Prostate gland (tissue), 2 donors: ENCODE measurements at regions not wholly inside any gene's neighbourhood (a gene's known extent, or its start where the extent isn't known, plus 50 kb on each side); places are given as distances from the start of the nearest gene placed in this dataset.

Experiments used
- DNase-seq: peaks from one replicate; pipeline ENCODE4 v3.0.0-alpha.2; 2019; ENCODE audit warnings: low spot score
- H3K27ac ChIP-seq, 2 donors: fragments of 200-600 bp; sonication (generic); 2 replicates each; pipeline ENCODE4 v1.5.1; 2017 to 2019
- H3K27me3 ChIP-seq: fragments of 200-600 bp; sonication (generic); replicated peaks from 2 replicates; pipeline ENCODE4 v1.5.1; 2019; ENCODE audit not compliant: insufficient read depth
- H3K36me3 ChIP-seq, 2 donors: fragments of 200-600 bp; sonication (generic); 1 replicate in 1 of 2; 2 replicates in 1 of 2; pipeline versions ENCODE4 v1.5.1 to v1.8.1; 2017 to 2019
- H3K4me1 ChIP-seq: fragments of 200-600 bp; sonication (generic); replicated peaks from 2 replicates; pipeline ENCODE4 v1.5.1; 2019
- H3K4me3 ChIP-seq, 2 donors: fragments of 200-600 bp; sonication (generic); 2 replicates each; pipeline ENCODE4 v1.5.1; 2017 to 2019
- H3K9me3 ChIP-seq: fragments of 200-600 bp; sonication (generic); 2 replicates; pipeline ENCODE4 v1.5.1; 2017
- POLR2A ChIP-seq: fragments of 450-650 bp; IDR thresholded peaks from one replicate; pipeline ENCODE4 v1.6.1; 2016; ENCODE audit warnings: antibody characterized with exemption, mild to moderate bottlenecking
- POLR2AphosphoS5 ChIP-seq: sonication (generic); formaldehyde crosslinking; IDR thresholded peaks from one replicate; pipeline ENCODE4 v1.6.1; 2017; ENCODE audit warnings: antibody characterized with exemption
- WGBS: methylation state at CpG from one replicate; pipeline ENCODE4 v1.1.5; 2018; 5-methylcytosine and 5-hydroxymethylcytosine counted together
- intact Hi-C: fragments of 100-400 bp; cut with DNase I; formaldehyde crosslinking; loops from one replicate; pipeline ENCODE4 v1.14.2; 2022
- TF ChIP-seq, protein P1 (sequence below), 4 experiments: fragments of 200-600 bp in 2 of 4; fragments of 450-650 bp in 2 of 4; sonication (generic) in 2 of 4; IDR thresholded peaks; 1 replicate in 3 of 4; 2 replicates in 1 of 4; pipeline ENCODE4 v1.5.1; 2016 to 2019; ENCODE audit warnings: antibody characterized with exemption in 4 of 4, mild to moderate bottlenecking in 2 of 4, moderate library complexity in 2 of 4

DNA sequence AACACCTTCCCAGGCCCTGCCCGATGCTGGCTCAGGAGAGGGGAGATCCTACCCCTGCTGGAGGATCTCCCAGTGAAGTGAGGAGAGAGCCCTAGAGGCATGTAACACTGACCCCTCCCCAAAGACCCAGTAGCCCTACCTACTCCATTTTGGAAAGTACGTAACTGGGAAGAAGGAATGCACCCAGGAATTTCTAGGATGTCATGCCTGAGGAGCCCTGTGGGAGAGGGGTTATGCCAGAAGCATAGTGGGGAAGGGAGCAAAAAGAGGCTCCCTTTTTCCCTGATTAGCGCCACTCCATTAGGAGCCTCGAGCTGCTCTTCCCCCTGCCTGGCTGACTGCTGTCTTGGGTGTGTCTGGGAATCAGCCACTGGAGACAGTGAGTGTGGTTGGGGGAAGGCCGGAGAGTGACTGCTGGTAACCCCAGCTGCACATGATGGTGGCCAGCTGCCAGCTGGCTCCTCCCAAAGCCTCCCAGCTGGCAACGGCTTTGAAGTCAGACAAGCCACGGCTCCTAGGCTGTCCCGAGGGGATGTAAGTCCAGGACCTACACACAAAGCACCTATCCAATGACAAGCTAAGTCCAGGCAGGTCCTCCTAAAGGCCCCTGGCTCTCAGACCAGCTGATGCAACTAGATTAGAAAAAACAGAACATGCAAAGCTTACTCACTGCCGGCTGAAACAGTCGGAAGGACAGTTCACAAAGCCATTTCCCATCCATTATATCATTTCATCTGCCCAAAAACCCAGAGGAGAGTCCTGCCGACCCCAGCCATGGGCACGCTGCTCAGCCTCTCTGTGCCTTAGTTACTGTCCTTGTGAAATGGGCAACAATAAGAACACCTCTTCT is 136.5 kb upstream of the ABCA1 start:
- Histone ChIP-seq H3K4me3 (no peak overlapping the region), H3K27ac (peak overlapping the region; percentile 50 to 70), H3K36me3 (no peaks in the 10 kb centered on the region), H3K9me3 (no peaks in the 10 kb centered on the region), H3K27me3 (no peaks in the 10 kb centered on the region), H3K4me1 (no peaks in the 10 kb centered on the region)
- TF ChIP-seq POLR2AphosphoS5: peak; percentile 85
- TF ChIP-seq POLR2A: peak; percentile 9
- TF ChIP-seq, protein P1, sequence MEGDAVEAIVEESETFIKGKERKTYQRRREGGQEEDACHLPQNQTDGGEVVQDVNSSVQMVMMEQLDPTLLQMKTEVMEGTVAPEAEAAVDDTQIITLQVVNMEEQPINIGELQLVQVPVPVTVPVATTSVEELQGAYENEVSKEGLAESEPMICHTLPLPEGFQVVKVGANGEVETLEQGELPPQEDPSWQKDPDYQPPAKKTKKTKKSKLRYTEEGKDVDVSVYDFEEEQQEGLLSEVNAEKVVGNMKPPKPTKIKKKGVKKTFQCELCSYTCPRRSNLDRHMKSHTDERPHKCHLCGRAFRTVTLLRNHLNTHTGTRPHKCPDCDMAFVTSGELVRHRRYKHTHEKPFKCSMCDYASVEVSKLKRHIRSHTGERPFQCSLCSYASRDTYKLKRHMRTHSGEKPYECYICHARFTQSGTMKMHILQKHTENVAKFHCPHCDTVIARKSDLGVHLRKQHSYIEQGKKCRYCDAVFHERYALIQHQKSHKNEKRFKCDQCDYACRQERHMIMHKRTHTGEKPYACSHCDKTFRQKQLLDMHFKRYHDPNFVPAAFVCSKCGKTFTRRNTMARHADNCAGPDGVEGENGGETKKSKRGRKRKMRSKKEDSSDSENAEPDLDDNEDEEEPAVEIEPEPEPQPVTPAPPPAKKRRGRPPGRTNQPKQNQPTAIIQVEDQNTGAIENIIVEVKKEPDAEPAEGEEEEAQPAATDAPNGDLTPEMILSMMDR (IDR thresholded peaks at IDR 0.05): peak in 1 of 4 experiments; percentile 16
- intact Hi-C loops: loop anchor here (5.0 to 10.0 kb wide), 4 partner anchors 72 to 200 kb away; partner anchors contain the start of gene ABCA1
- WGBS: 14% methylated on average over 12 of the region's 12 CpGs
- peak; percentile 91 for DNase-seq

DNA sequence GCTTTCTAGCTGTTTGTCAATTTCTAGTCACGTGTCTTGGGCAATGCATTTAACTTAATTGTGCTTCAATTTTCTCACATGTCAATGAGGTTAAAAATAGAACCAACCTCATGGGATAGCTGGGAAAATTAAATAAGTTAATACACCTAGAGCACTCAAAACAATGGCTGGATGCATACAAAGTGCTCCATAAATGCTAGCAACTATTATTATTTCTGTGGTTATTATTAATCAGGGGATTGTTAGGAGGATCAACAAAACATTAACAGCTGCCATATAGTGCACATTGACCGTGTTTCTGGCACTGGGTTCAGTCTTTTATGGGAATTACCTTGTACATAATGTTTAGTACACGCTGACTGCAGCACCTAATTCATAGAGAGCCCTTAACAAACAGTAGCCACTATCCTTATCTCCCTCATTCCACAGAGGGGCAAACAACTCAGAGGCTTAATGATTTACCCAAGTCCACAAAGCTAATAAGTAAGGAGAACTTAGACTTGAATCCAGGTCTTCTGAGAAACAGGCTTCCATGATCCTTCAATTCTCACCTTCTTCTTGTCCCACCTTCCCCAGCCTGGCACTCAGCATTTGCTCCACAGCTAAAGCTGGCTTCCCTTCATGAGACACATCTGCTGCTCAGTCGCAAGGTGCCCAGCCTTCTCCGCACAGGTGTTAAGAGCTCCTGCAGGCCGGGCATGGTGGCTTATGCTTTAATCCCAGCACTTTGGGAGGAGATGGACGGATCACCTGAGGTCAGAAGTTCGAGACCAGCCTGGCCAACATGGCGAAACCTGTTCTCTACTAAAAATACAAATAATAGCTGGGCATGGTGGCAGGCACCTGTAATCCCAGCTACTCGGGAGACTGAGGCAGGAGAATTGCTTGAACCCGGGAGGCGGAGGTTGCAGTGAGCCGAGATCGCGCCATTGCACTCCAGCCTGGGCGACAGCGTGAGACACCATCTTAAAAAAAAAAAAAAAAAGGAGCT is 137.4 kb upstream of the ABCA1 start:
- intact Hi-C loops: loop anchor here (10.0 kb wide), 3 partner anchors 89 to 201 kb away; partner anchors contain the start of gene ABCA1
- TF ChIP-seq POLR2A (no peak), POLR2AphosphoS5 (no peak)
- TF ChIP-seq, protein P1 (IDR thresholded peaks at IDR 0.05): no peak
- DNase-seq: no peak
- H3K9me3 ChIP-seq: no peaks in the 10 kb centered on the region
- H3K27ac ChIP-seq: peak overlapping the region in 1 of 2 donors; percentile 50
- no peaks in the 10 kb centered on the region for H3K27me3 ChIP-seq
- H3K36me3 ChIP-seq: no peaks in the 10 kb centered on the region
- H3K4me1 ChIP-seq: no peaks in the 10 kb centered on the region
- 84% methylated on average over 17 of the region's 17 CpGs for WGBS
- no peak overlapping the region for H3K4me3 ChIP-seq

DNA sequence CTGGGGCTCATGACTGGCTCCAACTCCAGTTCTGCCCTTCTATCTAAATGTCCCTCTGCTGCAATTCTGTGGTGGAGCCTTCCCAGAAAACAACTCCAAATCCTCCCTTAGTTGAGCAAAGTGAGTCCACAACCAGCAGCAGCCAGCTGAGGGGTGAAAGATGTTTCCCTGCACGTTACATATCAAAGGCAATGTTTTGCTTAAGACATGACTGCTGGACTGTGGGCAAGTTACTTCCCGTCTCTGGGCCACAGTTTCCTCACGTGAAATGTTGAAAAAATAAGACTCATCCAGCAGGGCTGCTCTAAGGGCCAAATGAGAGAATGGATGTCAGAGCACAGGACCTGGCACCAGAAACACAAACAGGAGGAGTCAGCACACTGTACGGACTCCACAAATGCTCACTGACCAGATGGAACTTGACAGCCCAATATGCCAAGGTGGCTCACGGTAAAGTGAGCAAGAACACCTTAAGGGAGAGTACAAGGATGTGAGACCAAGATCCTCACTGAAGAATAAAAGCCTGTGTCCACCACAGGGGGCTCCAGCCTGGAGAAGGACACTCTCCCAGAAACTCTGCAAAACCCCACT is 138.4 kb upstream of the ABCA1 start:
- no peak for TF ChIP-seq POLR2AphosphoS5
- no peak for DNase-seq
- H3K27me3 ChIP-seq: no peaks in the 10 kb centered on the region

DNA sequence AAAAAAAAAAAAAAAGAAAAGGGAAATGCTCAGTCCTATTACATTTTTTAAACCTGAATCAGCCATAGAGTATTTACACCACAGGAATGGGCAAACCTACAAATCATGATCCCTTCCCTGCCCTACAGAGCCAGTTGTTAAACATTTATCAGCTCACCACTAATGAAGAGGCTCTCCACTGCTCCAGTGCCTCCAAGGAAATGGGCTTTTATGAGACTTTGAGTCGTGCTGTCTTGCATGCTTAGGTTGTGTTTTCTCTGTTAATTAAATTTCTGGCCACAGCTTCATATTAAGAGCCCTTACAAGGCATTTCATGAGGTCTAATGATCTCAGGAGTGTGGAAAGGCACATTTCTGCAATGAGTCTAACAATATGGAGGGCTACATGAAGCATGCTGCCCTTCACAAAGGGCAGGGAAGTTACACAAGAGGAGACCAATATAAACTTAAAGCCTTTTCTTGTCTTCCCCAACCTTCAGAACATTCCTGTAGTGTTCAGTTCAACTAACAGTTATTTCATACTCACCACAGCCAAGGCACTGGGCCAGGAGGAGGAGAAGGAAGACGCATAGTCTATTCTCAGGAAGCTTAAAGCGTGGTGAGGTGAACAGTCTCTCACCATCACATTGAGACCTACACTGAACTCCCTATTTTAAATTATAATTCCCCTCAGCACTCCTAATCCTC is 140.1 kb upstream of the ABCA1 start:
- 69% methylated on average over 3 of the region's 3 CpGs for WGBS
- no peaks in the 10 kb centered on the region for H3K27me3 ChIP-seq
- H3K27ac ChIP-seq: no peak overlapping the region
- H3K36me3 ChIP-seq: no peaks in the 10 kb centered on the region
- no peak overlapping the region for H3K4me3 ChIP-seq
- H3K4me1 ChIP-seq: no peaks in the 10 kb centered on the region
- DNase-seq: no peak
- TF ChIP-seq, protein P1 (IDR thresholded peaks at IDR 0.05): no peak
- TF ChIP-seq POLR2A (no peak), POLR2AphosphoS5 (no peak)
- no peaks in the 10 kb centered on the region for H3K9me3 ChIP-seq
- intact Hi-C loops: loop anchor here (10.0 kb wide), 3 partner anchors 87 to 203 kb away; partner anchors contain the start of gene ABCA1

More for the DNA sequence above, 138.4 kb upstream of the ABCA1 start:
- Histone ChIP-seq H3K4me3 (no peak overlapping the region), H3K27ac (no peak overlapping the region), H3K36me3 (no peaks in the 10 kb centered on the region), H3K9me3 (no peaks in the 10 kb centered on the region), H3K4me1 (no peaks in the 10 kb centered on the region)
- intact Hi-C loops: loop anchor here (10.0 kb wide), 3 partner anchors 88 to 202 kb away; partner anchors contain the start of gene ABCA1
- WGBS: 87% methylated on average over 5 of the region's 5 CpGs
